GM21381 (cell line): ENCODE measurements at regions not wholly inside any gene's neighbourhood (a gene's known extent, or its start where the extent isn't known, plus 50 kb on each side); places are given as distances from the start of the nearest gene placed in this dataset.
"Not testable (repeated sequence)": the region's sequence is repeated elsewhere in the genome, so short reads cannot be mapped to it uniquely, and the experiment has no call there.

Experiments used
- ATAC-seq: cut with Tn5 transposase; IDR thresholded peaks from one replicate; pipeline ENCODE4 v1.9.1; 2021; ENCODE audit warnings: mild to moderate bottlenecking, moderate library complexity; ENCODE audit not compliant: unreplicated experiment

DNA sequence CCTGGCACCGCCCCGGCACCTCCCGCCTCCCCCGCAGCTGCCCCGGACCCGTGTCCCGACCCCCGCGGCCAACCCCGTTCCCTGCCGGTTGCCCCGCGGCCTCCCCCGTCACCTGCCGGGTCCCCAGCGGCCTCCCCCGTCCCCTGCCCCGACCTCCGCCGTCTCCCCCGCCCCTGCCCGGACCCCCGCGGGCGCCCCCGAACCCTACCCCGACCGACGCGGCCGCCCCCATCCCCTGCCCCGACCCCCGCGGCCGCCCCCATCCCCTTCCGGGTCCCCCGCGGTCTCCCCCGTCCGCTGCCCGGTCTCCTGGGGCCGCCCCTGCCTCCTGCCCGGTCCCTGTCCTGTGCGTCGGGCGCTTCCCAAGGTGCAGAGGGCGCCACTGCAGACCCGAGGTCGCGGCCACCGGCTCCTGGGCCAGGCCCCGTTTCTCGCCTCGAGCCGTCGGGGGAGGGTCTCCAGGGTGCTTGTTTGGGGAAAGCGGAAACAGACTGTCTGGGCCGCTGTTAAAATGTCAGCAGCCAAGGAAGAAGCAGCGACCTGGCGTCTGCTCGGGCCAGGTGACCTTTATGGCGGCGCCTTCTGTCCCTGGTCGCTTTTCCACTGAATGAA lies 51.6 kb upstream of the APOD start:
- ATAC-seq: not testable (repeated sequence)

DNA sequence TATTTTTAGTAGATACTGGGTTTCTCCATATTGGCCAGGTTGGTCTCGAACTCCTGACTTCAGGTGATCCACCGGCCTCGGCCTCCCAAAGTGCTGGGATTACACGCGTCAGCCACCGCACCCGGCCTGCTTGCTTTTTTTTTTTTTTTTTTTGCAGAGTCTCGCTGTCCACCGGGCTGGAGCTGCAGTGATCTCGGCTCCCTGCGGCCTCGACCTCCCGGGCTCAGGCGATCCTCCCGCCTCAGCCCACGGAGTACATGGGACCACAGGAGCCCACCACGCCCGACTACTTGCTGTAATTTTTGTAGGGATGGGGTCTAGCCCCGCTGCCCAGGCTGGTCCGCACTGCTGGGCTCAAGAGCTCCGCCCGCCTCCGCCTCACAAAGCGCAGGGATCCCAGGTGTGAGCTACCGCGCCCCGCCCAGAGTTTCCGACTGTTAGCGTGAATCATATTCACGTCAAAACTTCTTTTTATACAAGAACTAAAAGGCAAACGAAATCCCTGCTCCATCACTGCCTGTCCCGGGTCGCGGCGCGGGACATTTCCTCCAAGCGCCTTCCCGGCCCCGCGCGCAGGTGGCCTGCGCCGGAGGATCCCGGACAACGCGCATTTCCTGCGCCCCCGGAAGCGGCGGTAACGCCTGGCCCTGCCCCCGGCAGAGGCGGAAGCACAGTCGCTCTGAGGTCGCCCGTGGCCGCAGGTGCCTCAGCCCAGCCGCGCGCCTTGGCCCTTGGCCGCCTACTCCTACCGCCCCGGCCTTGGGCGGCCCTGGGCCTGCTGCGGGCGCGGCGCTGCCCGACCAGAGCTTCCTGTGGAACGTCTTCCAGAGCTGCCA lies 50.9 kb upstream of the APOD start:
- ATAC-seq: peak; percentile 91
